GM21526 (cell line): ENCODE measurements at regions not wholly inside any gene's neighbourhood (a gene's known extent, or its start where the extent isn't known, plus 50 kb on each side); places are given as distances from the start of the nearest gene placed in this dataset.
"Not testable (repeated sequence)": the region's sequence is repeated elsewhere in the genome, so short reads cannot be mapped to it uniquely, and the experiment has no call there.

Source experiments
- ATAC-seq: cut with Tn5 transposase; IDR thresholded peaks from one replicate; pipeline ENCODE4 v1.9.1; 2021; ENCODE audit warnings: moderate library complexity; ENCODE audit not compliant: unreplicated experiment, low FRiP score

DNA sequence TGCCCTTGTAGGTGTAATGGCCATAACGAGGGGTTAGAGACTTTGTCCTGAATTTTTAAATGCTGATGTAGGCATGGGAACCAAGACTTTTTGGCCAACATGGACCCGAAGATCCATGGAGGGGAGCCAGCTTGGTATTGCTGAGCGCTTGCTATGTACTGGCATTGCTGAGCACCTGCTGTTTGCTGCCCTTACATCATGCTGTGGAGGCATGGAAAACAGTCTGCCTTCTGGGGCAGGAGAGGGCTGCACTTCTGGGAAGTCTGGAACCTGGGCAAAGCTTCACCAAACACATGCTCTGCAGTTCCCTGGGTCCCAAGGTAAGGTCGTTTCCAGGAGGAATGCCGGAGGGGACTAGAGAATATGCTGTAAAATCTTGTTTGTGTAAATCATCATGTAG is 86.3 kb upstream of the CNIH3 start:
- no peak for ATAC-seq

DNA sequence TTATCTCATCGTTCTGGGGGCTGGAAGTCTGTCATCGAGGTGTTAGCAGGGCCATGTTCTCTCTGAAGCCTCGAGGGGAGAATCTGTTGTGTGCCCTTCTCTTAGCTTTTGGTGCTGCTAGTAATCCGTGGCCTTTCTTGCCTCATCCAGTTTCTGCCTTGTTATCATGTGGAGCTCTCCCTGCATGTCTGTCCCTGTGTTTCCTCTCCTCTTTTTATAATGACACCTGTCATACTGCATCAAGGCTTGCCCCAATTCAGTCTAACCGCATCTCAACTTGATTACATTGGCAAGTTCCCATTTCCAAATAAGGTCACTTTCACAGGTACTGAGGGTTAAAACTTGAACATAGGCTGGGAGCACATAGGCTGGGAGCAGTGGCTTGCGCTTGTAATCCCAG is 82.6 kb upstream of the CNIH3 start:
- ATAC-seq = no peak

DNA sequence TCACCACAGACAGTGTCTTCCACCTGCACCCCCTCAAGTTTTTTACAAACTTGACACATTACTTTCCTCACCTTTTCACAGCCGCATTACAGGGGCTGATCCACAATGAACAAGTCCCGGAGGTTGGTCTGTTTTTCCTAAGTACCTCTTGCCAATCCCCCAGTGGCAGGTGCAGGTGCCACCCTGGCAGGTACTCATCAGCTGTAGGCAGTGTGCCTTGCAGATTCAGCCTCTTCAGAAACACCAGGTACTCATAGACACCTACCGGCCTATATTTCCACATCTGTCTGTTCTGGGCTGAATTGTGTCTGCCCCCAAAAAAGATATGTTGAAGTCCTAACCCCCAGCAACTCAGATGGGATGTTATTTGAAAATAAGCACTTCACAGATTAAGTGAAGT is 81.4 kb upstream of the CNIH3 start:
- no peak for ATAC-seq

DNA sequence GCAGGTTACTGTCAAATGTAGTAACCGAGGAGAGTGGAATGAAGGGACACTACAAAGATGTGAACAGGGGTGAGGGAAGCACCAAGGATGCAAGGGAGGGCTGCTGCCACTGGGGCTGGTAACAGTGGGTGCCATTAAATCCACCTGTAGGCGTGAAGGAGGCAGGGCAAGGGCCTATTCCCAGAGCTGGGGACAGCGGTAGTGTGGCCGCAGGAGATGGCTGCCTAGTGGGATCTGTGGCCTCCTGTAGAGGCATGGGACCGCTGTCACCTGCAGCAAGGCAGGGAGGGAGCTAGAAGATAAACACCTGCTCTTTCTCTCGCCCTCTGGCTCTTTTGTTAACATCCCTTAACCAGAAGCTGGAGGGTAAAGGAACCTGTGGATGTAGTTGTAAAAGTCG is 80.5 kb upstream of the CNIH3 start:
- no peak for ATAC-seq

DNA sequence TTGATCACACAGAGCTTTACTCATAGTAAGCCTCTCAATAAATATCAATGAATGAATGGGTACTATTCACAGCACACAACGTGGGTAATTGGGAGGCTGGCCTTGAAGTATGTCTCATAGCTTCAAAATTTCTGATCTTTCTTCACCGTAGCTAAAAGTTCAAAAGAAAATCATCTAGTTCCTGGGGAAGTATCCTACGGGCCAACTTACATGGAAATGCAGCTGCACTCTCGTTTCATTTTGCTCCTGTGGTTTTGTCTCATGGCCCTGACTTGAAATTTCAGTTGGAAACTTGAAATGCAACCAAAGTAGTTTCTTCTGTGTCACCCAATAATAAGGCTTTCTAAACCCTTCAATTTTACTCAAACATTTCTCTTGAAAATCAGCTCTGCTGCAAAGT is 76.1 kb upstream of the CNIH3 start:
- no peak for ATAC-seq

DNA sequence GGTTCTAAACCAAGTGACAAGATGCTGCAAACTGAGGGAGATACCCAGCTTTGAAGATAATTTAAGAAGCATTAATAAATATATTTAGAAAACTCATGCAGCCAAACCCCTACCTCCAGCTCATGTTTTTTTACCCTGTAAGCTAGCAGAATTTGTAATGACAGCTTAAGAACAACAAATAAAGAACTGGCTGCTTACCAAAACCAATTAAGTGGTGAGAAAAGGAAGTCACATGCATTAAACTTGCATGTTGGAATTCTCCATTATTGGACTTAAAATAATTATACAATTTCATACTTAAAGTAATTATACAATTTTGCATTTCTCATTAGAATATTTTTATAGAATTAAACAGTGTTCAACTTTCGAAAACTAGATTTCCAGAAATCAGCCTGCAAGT is 75.6 kb upstream of the CNIH3 start:
- ATAC-seq = no peak

DNA sequence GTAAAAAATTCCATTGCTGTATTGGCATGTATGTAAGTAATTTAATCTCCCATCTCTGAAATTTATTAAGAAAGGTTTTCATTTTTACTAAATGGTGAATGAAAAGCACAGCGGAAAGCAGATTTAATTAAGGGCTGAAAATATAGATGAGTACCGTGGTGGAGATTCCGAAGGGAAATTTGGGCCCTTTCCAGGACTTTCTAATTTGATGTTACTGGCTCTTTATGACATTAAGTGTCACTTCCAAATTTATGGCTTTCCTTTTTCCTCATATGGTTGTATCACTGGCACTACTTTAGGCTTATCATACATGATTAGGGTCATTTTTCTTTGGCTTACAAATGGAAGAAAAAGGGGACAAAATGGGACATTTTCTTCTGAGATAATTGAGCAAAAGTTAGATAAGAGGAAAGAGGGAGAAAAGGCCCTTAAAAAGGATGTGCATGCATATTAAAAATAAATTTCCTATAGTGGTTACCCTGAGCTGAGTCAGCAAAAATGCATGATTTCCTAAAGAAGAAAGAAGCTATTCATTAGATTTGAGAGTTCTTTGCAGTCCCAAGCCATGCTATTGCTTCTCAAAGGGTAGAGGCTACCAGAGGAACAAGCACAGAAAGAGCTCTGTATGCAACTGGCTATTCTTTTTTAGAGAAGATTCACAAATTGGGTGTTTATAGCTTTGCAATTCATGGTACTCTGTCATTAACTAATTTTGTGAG is 74.9 kb upstream of the CNIH3 start:
- no peak for ATAC-seq

DNA sequence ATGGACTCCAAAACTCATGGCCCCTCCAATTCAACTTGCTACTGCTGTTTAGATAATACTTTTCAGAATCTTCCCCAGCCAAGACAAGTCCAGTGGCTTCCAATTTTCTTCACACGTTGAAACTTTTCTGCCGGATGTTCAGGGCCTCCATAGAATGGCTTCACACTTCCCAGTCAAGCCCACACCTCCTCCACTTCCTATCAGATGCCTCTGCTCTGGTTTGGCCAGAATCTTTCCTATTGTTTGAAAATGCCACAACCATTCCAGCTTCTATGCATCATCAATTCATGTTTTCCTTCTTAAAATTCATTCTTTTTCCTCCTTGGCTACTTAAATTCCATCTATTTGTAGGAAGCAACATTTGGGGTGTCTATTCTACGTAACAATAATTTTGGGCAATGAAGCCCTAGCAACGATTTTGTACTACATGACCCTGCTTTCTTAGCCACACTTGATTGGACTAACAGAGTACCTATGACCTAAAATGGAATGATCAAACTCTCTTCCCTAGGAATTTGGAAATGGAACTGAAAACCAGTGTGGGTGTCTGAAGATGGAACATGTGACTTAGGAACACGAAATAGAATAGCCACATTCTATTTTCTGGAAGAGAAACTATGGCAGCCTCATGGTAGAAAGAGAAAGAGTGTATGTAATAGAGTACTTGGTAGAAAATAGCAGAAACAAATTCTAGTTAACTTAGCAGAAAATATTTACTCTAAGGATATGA is 74.1 kb upstream of the CNIH3 start:
- ATAC-seq = no peak

DNA sequence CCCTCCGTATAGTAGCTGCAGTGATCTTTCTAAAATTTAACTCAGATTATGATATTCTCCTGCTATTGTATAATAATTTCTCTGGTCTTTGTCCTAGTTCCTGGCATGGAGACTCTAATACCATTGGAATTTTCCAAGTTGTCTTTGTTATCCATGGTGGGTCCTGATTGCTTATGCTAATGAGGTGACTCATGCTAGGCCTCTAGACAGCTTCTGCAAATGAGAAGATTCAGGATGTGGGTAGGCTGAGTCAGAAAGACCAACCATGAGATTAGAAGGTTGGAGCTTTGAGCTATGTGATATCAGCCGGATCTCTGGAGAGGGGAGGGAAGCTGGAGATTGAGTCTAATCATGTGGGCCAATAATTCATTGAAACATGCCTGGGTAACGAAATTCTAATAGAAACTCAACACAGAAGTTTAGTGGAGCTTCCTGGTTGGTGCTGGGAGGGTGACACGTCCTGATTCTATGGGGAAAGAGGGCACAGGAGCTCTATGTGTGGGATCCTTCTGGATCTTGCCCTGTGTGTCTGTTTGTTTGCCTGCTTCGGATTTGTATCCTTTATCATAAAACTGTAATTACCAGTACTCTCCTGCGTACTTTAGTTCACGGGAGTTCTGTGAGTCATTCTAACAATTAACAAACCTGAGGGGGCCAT is 73.2 kb upstream of the CNIH3 start:
- ATAC-seq = no peak

DNA sequence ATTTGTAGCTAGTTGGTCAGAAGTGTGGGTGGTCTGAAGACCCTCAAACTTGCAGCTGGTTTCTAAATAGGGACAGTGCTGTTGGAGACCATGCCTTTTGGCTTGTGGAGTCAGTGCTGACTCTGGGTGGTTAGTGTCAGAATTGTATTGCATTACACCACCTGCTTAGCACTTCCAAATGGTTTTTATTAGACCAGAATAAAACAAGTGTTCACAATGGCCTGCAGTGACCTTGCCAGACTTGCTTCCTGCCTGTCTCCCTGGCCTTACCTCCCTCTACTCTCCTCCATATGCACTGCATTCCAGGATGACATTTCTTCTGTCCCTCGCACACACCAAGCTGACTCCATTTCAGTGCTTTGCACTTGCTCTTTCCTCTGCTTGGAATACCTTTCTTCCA is 72.7 kb upstream of the CNIH3 start:
- no peak for ATAC-seq

DNA sequence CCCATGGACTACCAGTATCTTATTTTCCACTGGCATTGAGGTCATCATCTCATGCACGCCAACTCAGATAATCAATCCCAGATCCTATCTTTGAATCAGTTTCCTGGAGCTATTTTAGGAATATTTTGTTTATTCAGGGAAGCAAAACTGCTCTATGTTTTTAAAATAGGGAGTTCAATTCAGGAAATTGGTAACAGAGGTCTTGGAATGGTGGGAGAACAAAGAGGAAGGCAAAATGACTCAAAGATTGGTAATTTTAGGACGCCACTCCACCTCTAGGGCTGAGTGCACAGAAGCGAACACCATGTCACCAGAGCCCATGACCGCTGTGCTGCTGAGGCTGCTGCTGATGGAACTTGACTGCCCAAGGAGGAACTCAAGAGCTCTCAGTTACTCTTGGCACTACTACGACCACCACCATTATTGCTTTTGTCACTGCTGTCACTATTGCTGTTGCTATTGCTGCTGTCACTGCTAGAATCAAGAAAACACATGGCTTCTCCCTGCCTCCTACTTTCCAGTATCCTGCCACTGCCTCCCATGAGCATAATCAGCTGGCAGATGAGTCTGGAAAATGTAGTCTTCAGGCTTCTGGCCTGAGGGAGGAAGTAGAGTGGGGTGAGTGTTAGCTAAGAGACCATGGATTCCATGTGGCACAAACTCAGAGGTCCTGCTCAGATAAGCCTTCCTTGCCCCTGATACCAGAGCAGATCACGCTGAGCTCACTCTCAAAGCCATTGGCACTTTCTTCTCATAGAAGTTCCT is 71.6 kb upstream of the CNIH3 start:
- ATAC-seq = no peak

DNA sequence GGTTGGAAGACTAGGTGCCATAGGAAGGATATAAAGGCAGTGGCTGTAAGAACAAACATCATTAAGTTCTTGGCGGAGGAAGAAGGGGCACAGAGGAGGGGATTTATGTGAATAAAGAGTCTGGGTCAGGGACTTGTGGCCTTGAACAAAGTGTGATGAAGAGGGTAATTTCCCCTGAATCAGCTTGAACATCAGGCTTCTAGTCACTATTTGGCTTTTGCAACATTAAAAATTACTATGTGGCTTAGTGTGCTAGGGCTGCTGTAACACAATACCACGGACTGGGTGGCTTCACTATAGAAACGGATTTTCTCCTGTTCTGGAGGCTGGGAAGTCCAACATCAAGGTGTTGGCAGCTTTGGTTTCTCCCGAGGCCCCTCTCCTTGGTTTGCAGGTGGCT is 70.5 kb upstream of the CNIH3 start:
- no peak for ATAC-seq

DNA sequence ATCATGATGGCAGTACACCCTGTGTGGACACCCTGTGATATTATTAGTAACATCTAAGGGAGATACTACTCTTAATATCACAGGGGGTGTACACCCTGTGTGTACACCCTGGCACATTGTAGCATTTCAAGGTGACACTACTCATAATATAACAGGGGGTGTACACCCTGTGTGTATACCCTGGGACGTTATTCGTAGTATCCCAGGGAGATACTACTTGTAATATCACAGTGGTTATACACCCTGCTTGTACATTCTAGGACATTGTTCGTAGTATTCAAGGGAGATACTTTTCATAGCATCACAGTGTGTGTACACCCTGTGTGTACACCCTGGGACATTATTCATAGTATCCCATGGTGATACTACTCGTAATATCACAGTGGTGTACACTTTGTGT is 67.4 kb upstream of the CNIH3 start:
- ATAC-seq = no peak

DNA sequence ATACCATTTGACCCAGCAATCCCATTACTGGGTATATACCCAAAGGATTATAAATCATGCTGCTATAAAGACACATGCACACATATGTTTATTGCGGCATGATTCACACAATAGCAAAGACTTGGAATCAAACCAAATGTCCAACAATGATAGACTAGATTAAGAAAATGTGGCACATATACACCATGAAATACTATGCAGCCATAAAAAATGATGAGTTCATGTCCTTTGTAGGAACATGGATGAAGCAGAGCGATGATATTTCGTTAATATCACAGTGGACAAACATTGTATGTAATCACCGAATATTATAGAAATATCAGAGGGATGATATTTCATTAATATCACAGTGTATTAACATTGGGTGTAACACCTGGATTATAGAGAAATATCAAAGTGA is 64.9 kb upstream of the CNIH3 start:
- ATAC-seq = not testable (repeated sequence)

DNA sequence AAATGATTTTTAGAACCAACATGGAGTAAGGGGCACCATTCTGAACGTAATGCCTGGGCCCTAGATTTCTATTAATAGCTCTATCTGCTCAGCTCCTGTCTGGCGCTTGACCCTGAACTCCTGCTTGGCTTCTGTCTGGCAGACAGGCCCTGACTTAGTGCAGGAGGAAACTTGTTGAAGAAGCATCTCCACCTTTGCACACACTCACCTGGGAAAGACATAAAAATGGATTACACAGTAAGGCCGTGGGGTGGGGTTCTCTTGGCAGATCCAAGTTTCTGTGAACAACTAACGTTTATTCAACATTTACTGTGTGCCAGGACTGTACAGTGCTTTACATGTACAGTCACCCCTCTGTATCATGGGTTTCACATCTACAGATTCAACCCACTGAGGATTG is 62.1 kb upstream of the CNIH3 start:
- no peak for ATAC-seq

DNA sequence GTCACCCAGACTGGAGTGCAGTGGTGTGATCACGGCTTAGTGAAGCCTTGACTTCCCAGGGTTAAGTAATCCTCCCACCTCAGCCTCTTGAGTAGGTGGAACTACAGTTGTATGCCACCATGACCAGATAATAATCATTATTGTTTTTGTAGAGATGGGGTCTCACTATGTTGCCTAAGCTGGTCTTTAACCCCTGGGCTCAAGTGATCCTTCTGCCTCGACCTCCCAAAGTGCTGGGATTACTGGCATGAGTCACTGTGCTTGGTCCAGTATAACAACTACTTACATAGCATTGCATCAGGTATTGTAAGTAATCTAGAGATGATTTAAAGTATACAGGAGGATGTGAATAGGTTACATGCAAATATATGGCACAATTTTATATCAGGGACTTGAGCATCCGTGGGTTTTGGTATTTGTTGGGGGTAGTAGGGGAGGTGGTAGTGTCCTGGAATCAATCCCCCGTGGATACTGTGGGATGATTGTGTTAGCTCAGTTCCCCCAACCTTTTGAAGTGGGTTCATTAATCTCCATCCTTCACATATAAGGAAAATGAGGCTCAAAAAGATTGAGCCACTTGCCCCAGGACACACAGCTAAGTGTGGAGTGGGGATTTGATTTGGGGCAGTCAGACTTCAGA is 61.4 kb upstream of the CNIH3 start:
- no peak for ATAC-seq

DNA sequence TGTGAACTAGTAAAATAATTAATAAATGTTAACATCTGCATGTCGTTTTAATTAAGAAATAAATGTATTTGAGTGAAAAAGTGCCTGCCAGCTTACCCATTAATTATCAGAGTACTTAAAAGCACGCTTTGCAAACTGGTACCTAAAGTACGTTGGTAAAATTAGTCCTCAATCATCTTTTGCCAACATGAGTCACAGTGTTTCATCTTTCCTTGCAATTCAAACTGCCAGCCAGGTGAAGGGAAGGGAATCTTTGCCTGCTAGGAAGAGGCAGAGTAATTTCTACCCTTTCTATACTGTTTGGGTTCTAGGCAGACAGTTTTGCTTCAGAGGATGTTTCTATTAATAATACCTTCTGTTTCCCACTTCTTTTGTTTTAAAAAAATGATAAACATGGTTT is 57.2 kb upstream of the CNIH3 start:
- ATAC-seq = no peak

DNA sequence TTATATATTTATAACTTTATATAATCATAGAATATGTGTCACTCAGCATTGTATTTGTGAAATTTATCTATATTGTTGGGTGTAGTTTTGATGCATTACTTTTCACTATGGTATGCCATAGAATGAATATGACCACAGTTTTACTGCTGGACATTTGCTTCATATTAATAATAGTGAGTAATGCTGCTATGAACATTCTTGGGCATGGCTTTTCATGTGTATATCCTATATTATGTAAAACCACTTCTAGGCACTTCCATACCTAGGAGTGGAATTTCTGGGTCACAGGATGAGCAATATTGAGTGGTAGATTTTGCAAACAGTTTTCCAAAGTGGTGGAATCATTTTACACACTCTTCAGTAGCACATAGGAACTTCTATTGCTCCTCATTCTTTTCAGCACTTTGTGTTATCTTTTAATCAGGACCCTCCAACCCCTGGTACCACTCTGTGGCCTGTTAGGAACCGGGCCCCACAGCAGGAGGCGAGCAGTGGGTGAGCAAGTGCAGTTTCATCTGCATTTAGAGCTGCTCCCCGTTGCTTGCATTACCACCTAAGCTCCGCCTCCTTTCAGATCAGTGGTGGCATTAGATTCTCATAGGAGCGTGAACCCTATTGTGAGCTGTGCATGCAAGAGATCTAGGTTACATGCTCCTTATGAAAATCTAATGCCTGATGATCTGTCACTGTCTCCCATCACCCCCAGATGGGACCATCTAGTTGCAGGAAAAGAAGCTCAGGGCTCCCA is 56.0 kb upstream of the CNIH3 start:
- ATAC-seq = no peak

DNA sequence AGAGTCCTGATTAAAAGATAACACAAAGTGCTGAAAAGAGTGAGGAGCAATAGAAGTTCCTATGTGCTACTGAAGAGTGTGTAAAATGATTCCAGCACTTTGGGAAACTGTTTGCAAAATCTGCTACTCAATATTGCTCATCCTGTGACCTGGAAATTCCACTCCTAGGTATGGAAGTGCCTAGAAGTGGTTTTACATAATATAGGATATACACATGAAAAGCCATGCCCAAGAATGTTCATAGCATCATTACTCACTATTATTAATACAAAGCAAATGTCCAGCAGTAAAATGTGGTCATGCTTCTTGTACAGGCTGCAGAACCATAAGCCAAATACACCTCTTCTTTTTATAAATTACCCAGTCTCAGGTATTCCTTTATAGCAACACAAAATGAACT is 53.2 kb upstream of the CNIH3 start:
- ATAC-seq = not testable (repeated sequence)

DNA sequence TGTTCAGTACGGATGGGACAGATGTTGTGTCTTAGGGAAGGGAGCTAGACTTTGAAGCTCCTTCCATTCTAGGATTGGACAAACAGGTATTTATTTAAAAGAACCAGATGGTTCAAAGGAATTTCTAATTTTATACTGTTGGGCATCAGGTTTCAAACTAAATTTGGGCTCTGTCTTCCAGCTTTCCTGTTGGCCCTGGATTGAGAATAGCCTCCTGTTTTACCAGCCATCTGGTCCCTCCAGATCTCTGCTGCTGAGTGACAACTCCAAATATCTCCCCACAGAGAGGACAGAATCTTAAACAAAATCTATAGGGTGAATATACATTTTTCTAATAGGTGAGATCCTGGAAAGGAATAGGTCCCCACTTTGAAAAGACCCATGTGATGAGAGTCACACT is 52.5 kb upstream of the CNIH3 start:
- ATAC-seq = no peak
